ENCODE measurements at regions not wholly inside any gene's neighbourhood (a gene's known extent, or its start where the extent isn't known, plus 50 kb on each side); places are given as distances from the start of the nearest gene placed in this dataset.

DNA sequence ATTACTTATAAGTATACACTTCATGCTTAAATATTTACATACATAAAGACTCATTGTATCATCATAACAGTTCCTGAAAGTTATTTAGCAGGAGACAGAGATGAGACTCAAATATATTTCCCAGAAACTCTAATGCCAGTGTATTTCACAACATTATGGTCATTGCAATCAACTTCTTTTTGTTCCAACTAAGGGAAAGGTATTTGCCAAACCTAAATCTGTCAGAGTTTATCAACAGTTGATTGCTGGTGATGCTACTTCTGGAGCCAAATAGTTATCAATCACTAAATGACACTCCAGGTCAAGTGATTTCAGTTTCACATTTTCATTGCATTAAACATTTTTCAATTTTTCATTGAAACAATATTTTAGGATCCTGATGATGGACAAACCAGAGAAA, 72.1 kb upstream of the AVPR1A start:
- intact Hi-C loops (cut with DNase I; ENCODE audit: low total_unique reads) = no loop called here
- in situ Hi-C loops (cut with MboI; ENCODE audit: low pct_ligation_motif_present in 1 of 4, low pct_unique_long_range_greater_than_20kb in 1 of 4, low sequenced_read_pairs in 3 of 4) = no loop called here

DNA sequence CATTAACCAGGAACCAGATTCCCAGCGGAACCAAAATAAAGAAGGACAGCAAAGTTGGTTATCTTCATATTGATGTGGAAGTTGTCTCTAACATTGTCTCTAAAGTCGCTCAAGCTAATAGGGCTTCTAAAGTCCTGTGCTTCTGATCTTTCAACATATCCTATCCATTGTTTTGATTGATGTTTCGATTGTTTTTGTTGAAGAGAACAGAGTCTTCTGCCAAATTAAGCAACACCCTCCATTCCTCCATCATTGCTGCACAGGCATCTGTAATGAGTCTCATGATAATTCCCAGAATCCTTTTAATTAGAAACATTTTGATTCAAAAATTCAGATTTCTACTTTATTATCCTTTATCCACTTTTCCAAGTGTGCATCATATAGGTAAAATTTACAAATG, 71.6 kb upstream of the AVPR1A start:
- no peak for DNase-seq
- in situ Hi-C loops (cut with MboI; ENCODE audit: low pct_ligation_motif_present in 1 of 4, low pct_unique_long_range_greater_than_20kb in 1 of 4, low sequenced_read_pairs in 3 of 4) (no loop called here), intact Hi-C loops (cut with DNase I; ENCODE audit: low total_unique reads) (no loop called here)
- TF ChIP-seq POLR2AphosphoS5 (IDR thresholded peaks at IDR 0.05) (no peak), POLR2A (IDR thresholded peaks at IDR 0.05) (no peak), EP300 (IDR thresholded peaks at IDR 0.05; ENCODE audit: low read depth) (no peak)
- TF ChIP-seq, protein P1, sequence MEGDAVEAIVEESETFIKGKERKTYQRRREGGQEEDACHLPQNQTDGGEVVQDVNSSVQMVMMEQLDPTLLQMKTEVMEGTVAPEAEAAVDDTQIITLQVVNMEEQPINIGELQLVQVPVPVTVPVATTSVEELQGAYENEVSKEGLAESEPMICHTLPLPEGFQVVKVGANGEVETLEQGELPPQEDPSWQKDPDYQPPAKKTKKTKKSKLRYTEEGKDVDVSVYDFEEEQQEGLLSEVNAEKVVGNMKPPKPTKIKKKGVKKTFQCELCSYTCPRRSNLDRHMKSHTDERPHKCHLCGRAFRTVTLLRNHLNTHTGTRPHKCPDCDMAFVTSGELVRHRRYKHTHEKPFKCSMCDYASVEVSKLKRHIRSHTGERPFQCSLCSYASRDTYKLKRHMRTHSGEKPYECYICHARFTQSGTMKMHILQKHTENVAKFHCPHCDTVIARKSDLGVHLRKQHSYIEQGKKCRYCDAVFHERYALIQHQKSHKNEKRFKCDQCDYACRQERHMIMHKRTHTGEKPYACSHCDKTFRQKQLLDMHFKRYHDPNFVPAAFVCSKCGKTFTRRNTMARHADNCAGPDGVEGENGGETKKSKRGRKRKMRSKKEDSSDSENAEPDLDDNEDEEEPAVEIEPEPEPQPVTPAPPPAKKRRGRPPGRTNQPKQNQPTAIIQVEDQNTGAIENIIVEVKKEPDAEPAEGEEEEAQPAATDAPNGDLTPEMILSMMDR (IDR thresholded peaks at IDR 0.05) = no peak
- H3K9me3 ChIP-seq = no peaks in the 10 kb centered on the region
- H3K27ac ChIP-seq = no peak overlapping the region
- H3K4me1 ChIP-seq = no peaks in the 10 kb centered on the region
- 63 to 72% methylated on average over 3 of the region's 3 CpGs for WGBS, 2 donors (ENCODE audit: low coverage in 1 of 2)
- no peaks in the 10 kb centered on the region for H3K27me3 ChIP-seq
- H3K36me3 ChIP-seq = no peaks in the 10 kb centered on the region
- no peak overlapping the region for H3K4me3 ChIP-seq

More for the DNA sequence above, 72.1 kb upstream of the AVPR1A start:
- no peak overlapping the region for H3K4me3 ChIP-seq
- DNase-seq = no peak
- H3K4me1 ChIP-seq = no peaks in the 10 kb centered on the region
- TF ChIP-seq, protein P1 (IDR thresholded peaks at IDR 0.05) = no peak
- TF ChIP-seq POLR2AphosphoS5 (IDR thresholded peaks at IDR 0.05) = no peak
- TF ChIP-seq EP300 (IDR thresholded peaks at IDR 0.05; ENCODE audit: low read depth) = no peak
- no peak for TF ChIP-seq POLR2A (IDR thresholded peaks at IDR 0.05)
- no peaks in the 10 kb centered on the region for H3K36me3 ChIP-seq
- H3K27me3 ChIP-seq = no peaks in the 10 kb centered on the region
- no peaks in the 10 kb centered on the region for H3K9me3 ChIP-seq
- H3K27ac ChIP-seq = no peak overlapping the region

DNA sequence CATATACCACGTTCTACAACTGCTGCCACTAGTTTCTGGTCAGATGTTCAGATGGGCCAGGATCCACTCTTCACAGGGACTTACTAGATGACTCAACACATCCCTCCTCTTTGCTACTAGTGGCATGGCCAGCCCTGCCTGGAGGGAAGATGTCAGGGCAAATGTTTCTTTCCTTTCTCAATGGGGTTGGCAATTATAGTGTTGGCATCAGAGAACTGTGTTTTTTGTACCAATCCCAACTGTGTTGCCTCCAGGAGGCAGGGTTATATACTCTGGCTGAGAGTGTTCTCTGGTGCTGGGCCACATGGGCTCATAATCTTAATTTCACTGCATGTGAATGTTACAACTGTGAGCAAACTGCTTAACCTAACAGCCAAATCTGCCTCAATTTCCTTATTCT, 69.9 kb upstream of the AVPR1A start:
- no peaks in the 10 kb centered on the region for H3K36me3 ChIP-seq
- no peak overlapping the region for H3K4me3 ChIP-seq
- TF ChIP-seq, protein P1 (IDR thresholded peaks at IDR 0.05) = no peak
- TF ChIP-seq POLR2AphosphoS5 (IDR thresholded peaks at IDR 0.05) (no peak), POLR2A (IDR thresholded peaks at IDR 0.05) (no peak), EP300 (IDR thresholded peaks at IDR 0.05; ENCODE audit: low read depth) (no peak)
- no peaks in the 10 kb centered on the region for H3K4me1 ChIP-seq
- 43% methylated on average over 1 of the region's 1 CpG for WGBS, 2 donors (ENCODE audit: low coverage in 1 of 2)
- H3K9me3 ChIP-seq = no peaks in the 10 kb centered on the region
- no peak overlapping the region for H3K27ac ChIP-seq
- no peaks in the 10 kb centered on the region for H3K27me3 ChIP-seq
- DNase-seq = no peak
- intact Hi-C loops (cut with DNase I; ENCODE audit: low total_unique reads) (no loop called here), in situ Hi-C loops (cut with MboI; ENCODE audit: low pct_ligation_motif_present in 1 of 4, low pct_unique_long_range_greater_than_20kb in 1 of 4, low sequenced_read_pairs in 3 of 4) (no loop called here)

DNA sequence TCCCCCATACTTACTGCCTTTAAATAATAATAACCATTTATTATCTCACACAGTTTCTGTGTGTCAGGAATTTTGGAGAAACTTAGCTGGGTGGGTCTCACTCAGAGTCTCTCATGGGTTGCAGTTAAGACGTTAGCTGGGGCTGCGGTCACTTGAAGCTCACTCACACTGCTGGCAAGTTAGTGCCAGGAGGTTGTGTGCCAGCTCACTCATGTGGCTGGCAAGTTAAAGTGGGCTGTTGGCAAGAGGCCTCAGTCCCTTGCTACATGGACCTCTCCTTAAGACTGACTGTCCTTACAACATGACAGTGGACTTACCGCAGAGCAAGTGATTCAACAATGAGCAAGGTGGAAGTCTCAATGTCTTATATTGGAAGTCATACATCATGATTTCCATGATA, 61.3 kb upstream of the AVPR1A start:
- Histone ChIP-seq H3K36me3 (no peaks in the 10 kb centered on the region), H3K27ac (no peak overlapping the region), H3K4me3 (no peak overlapping the region), H3K9me3 (no peaks in the 10 kb centered on the region), H3K27me3 (no peaks in the 10 kb centered on the region), H3K4me1 (no peaks in the 10 kb centered on the region)
- DNase-seq = no peak
- 94 to 100% methylated on average over 1 to 3 of the region's 3 CpGs for WGBS, 2 donors (ENCODE audit: low coverage in 1 of 2)
- in situ Hi-C loops (cut with MboI; ENCODE audit: low pct_ligation_motif_present in 1 of 4, low pct_unique_long_range_greater_than_20kb in 1 of 4, low sequenced_read_pairs in 3 of 4) = no loop called here
- intact Hi-C loops (cut with DNase I; ENCODE audit: low total_unique reads) = no loop called here
- TF ChIP-seq, protein P1 (IDR thresholded peaks at IDR 0.05) = no peak
- TF ChIP-seq POLR2AphosphoS5 (IDR thresholded peaks at IDR 0.05) (no peak), EP300 (IDR thresholded peaks at IDR 0.05; ENCODE audit: low read depth) (no peak), POLR2A (IDR thresholded peaks at IDR 0.05) (no peak)

All from transverse colon (tissue), 4 donors.